Choroid plexus epithelial cell (primary cell): ENCODE measurements at regions not wholly inside any gene's neighbourhood (a gene's known extent, or its start where the extent isn't known, plus 50 kb on each side); places are given as distances from the start of the nearest gene placed in this dataset.
"Not testable (repeated sequence)": the region's sequence is repeated elsewhere in the genome, so short reads cannot be mapped to it uniquely, and the experiment has no call there.

Experiments used
- DNase-seq: peaks from one replicate; pipeline ENCODE4 v3.0.0-alpha.2; 2010; ENCODE audit warnings: low read depth
- H3K4me3 ChIP-seq: 2 replicates; pipeline ENCODE4 v1.5.1; 2011; ENCODE audit warnings: low read depth, mild to moderate bottlenecking, control low read depth, low read length, moderate library complexity
- TF ChIP-seq, protein P1 (sequence below): conservative IDR thresholded peaks from 2 replicates; pipeline ENCODE4 v1.5.1; 2011; ENCODE audit warnings: low read depth, mild to moderate bottlenecking, control low read depth, inconsistent platforms, low read length, moderate library complexity

DNA sequence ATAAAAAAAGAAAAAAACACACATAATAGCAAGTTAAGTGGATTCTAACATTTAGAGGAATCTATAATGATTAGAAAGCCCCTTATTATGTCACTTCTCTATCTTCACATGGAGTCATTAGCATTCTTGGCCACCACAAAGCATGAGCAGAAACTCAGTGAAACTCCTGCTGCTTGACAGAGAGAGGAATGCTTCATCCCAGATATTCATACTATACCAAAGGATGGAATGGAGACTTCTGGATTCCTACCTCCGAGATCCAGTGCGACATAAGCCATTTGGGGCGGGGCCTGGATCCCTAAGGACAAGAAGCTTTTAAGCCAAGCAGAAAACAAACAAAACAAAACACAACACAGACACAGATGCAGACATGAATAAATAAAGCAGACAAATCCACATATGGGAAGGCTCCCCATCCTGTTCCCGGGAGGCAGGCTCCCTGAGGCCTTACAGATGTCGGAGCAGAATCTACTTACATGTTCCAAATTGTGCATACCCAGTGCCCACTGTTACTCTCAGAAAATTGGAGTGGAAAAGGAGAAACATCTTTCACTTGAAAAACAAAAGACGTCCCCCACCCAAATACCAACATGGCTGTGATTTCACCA lies 727.3 kb downstream of the MAFB start:
- no peak for DNase-seq
- no peak overlapping the region for H3K4me3 ChIP-seq
- TF ChIP-seq, protein P1, sequence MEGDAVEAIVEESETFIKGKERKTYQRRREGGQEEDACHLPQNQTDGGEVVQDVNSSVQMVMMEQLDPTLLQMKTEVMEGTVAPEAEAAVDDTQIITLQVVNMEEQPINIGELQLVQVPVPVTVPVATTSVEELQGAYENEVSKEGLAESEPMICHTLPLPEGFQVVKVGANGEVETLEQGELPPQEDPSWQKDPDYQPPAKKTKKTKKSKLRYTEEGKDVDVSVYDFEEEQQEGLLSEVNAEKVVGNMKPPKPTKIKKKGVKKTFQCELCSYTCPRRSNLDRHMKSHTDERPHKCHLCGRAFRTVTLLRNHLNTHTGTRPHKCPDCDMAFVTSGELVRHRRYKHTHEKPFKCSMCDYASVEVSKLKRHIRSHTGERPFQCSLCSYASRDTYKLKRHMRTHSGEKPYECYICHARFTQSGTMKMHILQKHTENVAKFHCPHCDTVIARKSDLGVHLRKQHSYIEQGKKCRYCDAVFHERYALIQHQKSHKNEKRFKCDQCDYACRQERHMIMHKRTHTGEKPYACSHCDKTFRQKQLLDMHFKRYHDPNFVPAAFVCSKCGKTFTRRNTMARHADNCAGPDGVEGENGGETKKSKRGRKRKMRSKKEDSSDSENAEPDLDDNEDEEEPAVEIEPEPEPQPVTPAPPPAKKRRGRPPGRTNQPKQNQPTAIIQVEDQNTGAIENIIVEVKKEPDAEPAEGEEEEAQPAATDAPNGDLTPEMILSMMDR: no peak

DNA sequence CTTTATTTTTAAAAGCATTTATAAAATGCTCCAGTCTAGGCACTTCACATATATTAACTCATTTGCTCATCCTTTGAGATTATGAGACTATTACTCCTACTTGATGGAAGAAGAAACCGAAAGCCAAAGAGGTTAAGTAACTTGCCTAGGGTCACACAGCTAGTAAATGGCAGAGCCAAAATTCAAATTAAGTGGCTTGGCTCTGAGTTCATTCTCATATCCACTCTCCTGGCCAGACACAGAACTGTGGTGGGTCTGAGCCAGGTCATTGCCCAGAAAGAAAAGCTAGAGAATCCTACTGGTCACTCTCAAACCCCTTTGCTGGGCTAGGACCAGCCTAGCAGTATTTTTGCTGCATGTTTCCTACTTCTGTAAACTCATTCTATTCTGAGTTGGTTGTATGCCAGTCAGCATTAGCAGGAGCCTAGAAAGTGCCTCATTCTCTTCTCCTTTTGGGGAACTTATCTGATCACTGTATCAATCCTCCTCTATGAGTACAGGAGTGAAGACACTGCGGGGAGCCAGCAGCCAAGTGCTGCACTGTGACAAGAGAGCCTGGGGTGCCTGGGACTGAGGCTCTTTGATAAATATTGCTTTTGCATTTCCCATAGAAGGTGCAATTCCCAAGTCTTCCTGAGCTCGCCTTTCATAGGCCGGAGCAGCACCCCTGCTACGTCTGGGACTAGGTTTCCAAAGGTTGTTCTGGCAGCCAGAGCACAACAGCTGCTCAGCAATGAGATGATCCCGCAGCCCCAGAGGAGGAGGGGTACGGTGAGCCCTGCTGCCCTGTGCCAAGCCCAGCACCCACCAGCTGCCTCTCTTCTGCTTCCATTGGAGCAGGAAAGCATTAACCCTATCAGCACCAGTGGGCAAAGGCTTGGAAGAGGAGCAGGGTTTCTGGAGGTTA lies 728.3 kb downstream of the MAFB start:
- DNase-seq: no peak
- TF ChIP-seq, protein P1: no peak
- H3K4me3 ChIP-seq: no peak overlapping the region

DNA sequence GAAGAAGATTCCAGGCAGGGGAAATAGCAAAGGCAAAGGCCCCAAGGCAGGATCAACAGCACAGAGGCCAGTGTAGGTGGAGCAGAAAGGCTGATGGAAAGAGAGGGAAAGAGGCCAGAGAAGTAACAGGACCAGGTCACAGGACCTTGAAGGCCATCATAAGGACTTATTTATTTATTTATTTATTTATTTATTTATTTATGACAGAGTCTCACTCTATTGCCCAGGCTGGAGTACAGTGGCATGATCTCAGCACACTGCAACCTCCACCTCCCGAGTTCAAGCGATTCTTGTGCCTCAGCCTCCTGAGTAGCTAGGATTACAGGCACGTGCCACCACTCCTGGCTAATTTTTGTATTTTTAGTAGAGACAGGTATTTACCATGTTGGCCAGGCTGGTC lies 731.1 kb downstream of the MAFB start:
- not testable (repeated sequence) for H3K4me3 ChIP-seq, DNase-seq

DNA sequence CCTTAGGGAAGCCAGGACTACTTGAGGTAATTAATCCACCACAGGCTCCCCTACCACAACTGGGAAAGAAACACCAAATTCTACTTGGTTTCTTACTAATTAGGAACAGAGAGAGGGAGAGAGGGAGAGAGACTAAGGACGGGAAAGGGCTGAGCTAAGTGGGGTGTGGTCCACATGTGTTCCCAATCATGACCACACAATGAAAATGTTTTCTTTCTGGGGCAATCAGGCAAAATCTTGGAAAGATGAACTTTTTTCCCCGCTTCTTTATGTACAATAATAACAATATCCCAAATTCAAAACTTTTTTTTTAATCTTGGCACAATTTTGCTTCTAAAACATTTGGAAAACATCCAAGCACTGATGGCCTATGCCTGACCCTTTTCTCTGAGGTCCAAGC lies 734.4 kb downstream of the MAFB start:
- TF ChIP-seq, protein P1: no peak
- DNase-seq: no peak
- no peak overlapping the region for H3K4me3 ChIP-seq

DNA sequence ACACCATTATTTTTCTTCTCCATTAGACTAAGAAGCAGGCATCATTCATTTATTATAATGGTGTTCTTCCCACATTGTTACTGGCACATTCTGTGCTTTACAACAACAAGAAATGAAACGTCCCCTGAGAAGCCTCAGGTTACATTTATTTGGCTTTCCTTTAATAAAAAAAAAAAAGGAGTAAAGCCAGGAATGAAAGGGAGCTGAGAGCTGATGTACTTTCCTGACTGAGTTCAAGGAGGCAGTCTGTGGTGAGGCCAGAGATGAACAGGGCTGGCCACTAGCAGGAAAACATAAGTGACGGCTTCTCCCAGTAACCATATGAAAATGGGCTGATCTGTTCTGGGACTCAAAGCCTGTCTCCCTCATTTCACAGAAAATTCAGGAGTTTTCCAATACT lies 742.1 kb downstream of the MAFB start:
- DNase-seq: no peak

DNA sequence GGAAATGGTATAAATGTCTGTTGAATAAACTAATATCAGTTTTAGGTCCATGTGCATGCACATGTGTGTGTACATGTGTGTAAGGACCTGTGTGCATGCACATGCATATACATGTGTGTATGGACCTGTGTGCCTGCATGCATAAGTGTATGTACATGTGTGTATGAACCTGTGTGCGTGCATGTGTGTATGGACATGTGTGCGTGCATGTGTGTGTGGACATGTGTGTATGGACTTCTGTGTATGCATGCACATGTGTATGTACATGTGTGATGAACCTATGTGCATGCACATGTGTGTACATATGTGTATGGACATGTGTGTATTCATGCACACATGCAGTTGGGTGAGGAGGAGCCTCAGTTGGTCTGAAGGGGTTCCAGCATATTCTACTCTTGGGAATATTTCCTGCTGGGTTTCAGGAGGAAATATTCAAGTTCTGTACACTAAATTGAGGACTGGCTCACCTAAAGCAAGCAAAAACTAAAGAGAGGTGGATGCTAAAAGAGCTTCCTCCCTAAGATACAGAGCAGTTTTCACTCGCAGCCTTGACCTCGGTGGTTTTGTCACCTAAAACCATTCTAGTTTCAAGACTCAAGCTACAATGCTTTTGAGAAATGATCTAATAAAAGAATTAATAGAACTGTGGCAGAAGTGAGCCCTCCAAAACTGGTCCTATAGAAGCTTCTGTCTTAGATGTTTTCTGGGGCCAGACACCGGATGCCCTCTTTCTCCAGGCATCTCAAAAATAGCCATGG lies 742.8 kb downstream of the MAFB start:
- TF ChIP-seq, protein P1: no peak
- no peak overlapping the region for H3K4me3 ChIP-seq
- DNase-seq: no peak

More for the DNA sequence above, 742.1 kb downstream of the MAFB start:
- TF ChIP-seq, protein P1: no peak
- no peak overlapping the region for H3K4me3 ChIP-seq

DNA sequence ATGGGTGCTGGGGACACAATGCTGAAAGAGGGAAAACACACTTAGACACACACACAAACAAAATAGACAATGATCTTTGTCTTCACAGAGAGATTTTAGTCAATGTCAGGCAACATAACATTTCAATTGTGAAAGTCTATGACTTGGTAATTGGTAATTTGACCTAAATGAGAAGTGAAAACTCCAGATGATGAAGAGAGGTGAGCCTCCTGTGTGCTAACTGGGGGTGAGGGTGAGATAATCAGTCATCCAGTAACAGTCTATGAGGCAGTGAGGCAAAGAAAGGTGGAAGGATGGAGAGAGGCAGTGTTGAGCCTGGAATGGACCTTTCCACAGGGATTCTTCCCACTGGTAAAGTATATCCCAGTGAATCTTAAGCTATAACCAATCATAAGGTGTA lies 744.2 kb downstream of the MAFB start:
- DNase-seq: no peak
- TF ChIP-seq, protein P1: no peak

More for the DNA sequence above, 744.2 kb downstream of the MAFB start:
- H3K4me3 ChIP-seq: no peak overlapping the region
